ENCODE measurements at regions not wholly inside any gene's neighbourhood (a gene's known extent, or its start where the extent isn't known, plus 50 kb on each side); places are given as distances from the start of the nearest gene placed in this dataset.

- no peak for TF ChIP-seq CTCF (conservative IDR thresholded peaks at IDR 0.05; ENCODE audit: low read depth, low read length)
- no peak for TF ChIP-seq EZH2 (IDR thresholded peaks at IDR 0.05; ENCODE audit: borderline replicate concordance, low read depth, low read length, poor library complexity, severe bottlenecking)
Observed at GRCh38 chr3:21889166-21889565, 138.2 kb upstream of the ZNF385D start.
